ENCODE measurements at regions not wholly inside any gene's neighbourhood (a gene's known extent, or its start where the extent isn't known, plus 50 kb on each side); places are given as distances from the start of the nearest gene placed in this dataset.
"Not testable (repeated sequence)": the region's sequence is repeated elsewhere in the genome, so short reads cannot be mapped to it uniquely, and the experiment has no call there.

DNA sequence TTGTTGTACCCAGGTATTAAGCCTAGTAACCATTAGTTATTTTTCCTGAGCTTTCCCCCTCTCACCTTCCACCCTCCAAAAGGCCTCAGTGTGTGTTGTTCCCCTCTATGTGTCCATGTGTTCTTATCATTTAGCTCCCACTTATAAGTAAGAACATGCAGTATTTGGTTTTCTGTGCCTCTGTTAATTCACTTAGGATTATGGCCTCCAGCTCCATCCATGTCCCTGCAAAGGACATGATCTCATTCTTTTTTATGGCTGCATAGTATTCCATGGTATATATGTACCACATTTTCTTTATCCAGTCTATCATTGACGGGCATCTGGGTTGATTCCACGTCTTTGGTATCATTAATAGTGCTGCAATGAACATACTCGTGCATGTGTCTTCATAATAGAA lies 560.3 kb downstream of the TMEM114 start:
- H3K4me3 Mint-ChIP-seq; H3K9me3 Mint-ChIP-seq; H3K27me3 Mint-ChIP-seq; DNase-seq; H3K4me1 Mint-ChIP-seq; POLR2A ChIA-PET; H3K27ac Mint-ChIP-seq; ATAC-seq (ENCODE audit: low read depth); H3K36me3 Mint-ChIP-seq: not testable (repeated sequence)

DNA sequence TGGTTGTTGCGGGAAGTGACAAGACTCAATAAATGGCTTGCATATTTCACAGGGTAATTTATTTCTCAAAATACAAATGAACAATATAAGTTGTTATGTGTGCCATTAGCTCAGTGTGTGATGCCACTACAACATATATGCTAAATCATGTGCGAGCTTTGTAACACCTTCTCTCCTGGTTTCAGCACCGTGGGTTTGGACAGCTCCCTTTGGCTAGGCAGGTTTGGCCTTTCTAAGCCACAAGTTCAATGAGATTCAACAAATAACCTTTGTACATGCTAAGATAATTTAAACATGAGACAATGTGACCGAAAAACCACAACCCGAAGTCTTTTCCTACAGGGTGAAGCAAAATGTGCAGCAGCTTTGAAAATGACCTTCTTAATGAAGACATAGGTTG lies 563.9 kb downstream of the TMEM114 start:
- no peaks in the 10 kb centered on the region for H3K36me3 Mint-ChIP-seq
- POLR2A ChIA-PET = no interaction called here
- H3K9me3 Mint-ChIP-seq = peaks cover 5% of the 10 kb centered on the region
- no peaks in the 10 kb centered on the region for H3K4me1 Mint-ChIP-seq
- DNase-seq = no peak
- H3K27ac Mint-ChIP-seq = no peak overlapping the region
- no peak overlapping the region for H3K4me3 Mint-ChIP-seq
- H3K27me3 Mint-ChIP-seq = no peaks in the 10 kb centered on the region
- ATAC-seq (ENCODE audit: low read depth) = no peak

DNA sequence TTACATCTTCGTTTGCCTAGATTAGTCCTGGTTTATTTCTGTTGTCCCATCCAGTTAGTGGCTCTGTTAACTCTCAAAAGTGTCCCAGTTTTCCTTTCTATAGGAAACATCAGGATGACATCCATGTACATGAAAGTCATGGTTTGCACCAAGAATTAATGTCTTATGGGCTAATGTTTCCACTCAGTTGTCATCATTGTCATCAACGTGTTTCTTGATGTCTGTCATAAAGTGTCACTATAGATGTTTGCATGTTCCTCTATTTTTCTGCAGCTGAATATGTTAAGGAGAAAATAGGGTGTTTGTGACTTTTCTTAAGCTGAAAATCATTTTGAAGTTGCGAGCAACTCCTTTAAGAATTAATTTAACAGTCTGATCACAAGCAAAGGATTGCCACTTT lies 567.0 kb downstream of the TMEM114 start:
- Mint-ChIP-seq H3K9me3 (peaks cover 6% of the 10 kb centered on the region), H3K36me3 (no peaks in the 10 kb centered on the region), H3K4me1 (no peaks in the 10 kb centered on the region), H3K27ac (no peak overlapping the region), H3K27me3 (no peaks in the 10 kb centered on the region), H3K4me3 (no peak overlapping the region)
- POLR2A ChIA-PET = no interaction called here
- DNase-seq (no peak), ATAC-seq (ENCODE audit: low read depth) (no peak)

GRCh38 chr16:8005096-8005860 lies 585.0 kb downstream of the TMEM114 start:
- no peak overlapping the region for H3K4me3 Mint-ChIP-seq
- ATAC-seq (ENCODE audit: low read depth) (no peak), DNase-seq (no peak)
- no peak overlapping the region for H3K27ac Mint-ChIP-seq
- no peaks in the 10 kb centered on the region for H3K36me3 Mint-ChIP-seq
- no peaks in the 10 kb centered on the region for H3K4me1 Mint-ChIP-seq
- POLR2A ChIA-PET = no interaction called here
- H3K27me3 Mint-ChIP-seq = no peaks in the 10 kb centered on the region
- H3K9me3 Mint-ChIP-seq = peaks cover 6% of the 10 kb centered on the region

DNA sequence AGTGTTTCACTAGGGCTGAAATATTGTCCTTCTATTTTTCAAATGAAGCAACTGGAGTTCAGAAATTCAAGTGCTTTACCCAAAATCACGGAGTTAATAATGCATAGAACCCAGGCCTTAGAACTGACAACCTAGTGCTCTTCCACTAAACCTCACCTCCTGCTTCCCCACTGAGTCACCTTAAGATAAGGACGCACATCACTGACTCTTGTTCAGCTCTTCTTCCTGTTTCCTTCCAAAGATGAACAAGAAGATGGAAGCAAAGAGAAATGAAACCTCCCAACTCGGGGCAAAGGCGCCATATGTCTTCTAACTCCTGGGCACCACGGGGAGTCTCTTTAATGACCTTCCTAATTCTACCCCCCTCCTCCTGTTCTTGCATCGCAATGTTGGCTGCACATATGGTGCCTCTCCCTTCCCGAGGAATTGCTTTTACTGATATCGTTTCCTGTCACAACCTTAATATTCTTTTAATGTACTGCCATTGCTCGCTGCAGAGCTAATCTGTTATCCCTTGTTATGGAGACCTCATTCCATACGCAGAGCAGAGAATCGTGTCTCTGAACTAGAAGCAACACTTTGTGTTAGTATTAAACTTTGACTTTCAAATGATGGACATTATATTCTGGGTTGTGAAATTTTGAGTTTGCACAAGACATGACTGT lies 591.4 kb downstream of the TMEM114 start:
- DNase-seq = no peak
- H3K27ac Mint-ChIP-seq = no peak overlapping the region
- ATAC-seq (ENCODE audit: low read depth) = no peak
- POLR2A ChIA-PET = no interaction called here
- peaks cover 19% of the 10 kb centered on the region for H3K9me3 Mint-ChIP-seq
- H3K4me3 Mint-ChIP-seq = no peak overlapping the region
- no peaks in the 10 kb centered on the region for H3K36me3 Mint-ChIP-seq
- H3K4me1 Mint-ChIP-seq = no peaks in the 10 kb centered on the region
- no peaks in the 10 kb centered on the region for H3K27me3 Mint-ChIP-seq

DNA sequence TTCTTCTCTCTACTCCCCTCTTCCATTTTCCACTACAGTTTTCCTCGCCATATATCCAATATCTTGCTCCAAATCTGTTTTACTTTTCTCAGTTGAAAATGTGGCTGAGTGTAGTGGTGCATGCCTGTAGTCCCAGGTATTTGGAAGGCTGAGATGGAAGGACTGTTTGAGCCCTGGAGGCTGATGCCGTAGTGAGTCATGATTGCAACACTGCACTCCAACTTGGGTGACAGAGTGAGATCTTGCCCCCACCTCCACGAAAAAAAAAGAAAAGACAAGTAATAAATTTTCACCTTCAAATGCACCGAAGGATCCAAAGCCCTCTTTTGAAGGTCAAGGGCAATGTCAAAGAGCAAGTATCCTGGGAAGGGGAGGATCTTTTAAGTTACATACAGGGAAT lies 592.3 kb downstream of the TMEM114 start:
- no peaks in the 10 kb centered on the region for H3K36me3 Mint-ChIP-seq
- H3K4me3 Mint-ChIP-seq = no peak overlapping the region
- no peak for DNase-seq
- H3K27me3 Mint-ChIP-seq = no peaks in the 10 kb centered on the region
- no peak overlapping the region for H3K27ac Mint-ChIP-seq
- H3K4me1 Mint-ChIP-seq = no peaks in the 10 kb centered on the region
- ATAC-seq (ENCODE audit: low read depth) = no peak
- POLR2A ChIA-PET = no interaction called here
- H3K9me3 Mint-ChIP-seq = peaks cover 20% of the 10 kb centered on the region

DNA sequence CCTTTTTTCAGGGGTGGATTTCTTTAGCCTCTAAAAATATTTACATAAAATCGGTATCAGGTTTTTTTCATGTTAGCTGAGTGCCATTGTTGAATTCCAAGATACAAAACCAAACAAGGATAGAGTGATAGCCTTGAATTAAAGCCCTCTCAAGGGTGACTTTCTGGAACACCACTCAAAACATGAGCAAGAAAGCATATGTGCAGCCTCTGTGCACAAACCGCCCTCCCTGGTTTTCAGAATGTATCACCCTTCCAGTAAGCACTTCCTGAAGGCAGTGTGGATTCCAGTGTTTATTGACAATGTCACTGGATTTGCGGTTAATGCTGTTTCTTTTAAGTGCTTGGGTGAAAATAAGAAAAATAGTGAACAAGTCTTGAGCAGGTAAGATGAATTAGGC lies 597.7 kb downstream of the TMEM114 start:
- Mint-ChIP-seq H3K36me3 (no peaks in the 10 kb centered on the region), H3K4me1 (no peaks in the 10 kb centered on the region), H3K4me3 (no peak overlapping the region), H3K27me3 (no peaks in the 10 kb centered on the region), H3K27ac (no peak overlapping the region), H3K9me3 (peaks cover 13% of the 10 kb centered on the region)
- POLR2A ChIA-PET = no interaction called here
- DNase-seq (no peak), ATAC-seq (ENCODE audit: low read depth) (no peak)

DNA sequence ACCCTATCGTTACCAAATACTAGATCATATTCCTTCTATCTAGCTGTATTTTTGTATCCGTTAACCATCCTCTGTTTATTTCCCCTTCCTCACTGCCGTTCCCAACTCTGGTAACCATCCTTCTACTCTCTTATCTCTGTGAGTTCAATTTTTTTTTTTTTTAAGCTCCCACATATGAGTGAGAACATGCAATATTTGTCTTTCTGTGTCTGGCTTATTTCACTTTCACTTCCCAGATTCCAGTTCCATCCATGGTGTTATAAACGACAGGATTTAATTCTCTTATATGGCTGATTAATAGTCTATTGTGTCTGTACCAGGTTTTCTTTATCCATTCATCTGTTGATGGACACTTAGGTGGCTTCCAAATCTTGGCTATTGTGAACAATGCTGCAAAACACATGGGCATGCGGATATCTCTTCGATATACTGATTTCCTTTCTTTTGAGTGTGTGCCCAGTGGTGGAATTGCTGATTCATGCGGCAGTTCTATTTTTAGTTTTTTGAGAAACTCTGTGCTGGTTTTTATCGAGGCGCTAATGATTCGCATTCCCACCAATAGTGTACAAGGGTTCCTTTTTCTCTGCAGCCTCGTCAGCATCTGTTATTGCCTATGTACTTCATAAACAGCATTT lies 599.6 kb downstream of the TMEM114 start:
- Mint-ChIP-seq H3K9me3 (peaks cover 12% of the 10 kb centered on the region), H3K4me3 (no peak overlapping the region)
- POLR2A ChIA-PET = no interaction called here

DNA sequence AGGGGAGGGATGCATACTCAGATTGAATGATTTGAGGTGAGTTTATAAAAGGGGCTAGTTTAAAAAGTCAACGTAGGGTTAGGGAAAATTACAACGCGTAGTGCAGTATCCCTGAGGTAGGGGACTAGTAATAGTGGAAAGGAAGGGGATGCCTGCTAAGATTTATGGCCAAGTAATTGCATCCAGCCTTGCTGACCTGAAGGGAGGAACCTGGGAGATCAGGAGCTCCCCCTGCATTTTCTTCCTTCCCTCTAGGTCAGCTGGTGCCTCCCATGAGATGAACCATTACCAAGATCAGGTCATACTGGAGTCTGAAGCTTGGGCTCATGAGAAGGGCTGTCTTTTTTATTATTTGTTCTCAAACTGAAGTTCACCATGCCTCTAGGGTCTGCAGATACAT lies 606.6 kb downstream of the TMEM114 start:
- Mint-ChIP-seq H3K4me1 (no peaks in the 10 kb centered on the region), H3K4me3 (no peak overlapping the region), H3K36me3 (no peaks in the 10 kb centered on the region), H3K9me3 (peaks cover 8% of the 10 kb centered on the region), H3K27me3 (no peaks in the 10 kb centered on the region), H3K27ac (no peak overlapping the region)
- POLR2A ChIA-PET = no interaction called here
- ATAC-seq (ENCODE audit: low read depth) (no peak), DNase-seq (no peak)

More for the DNA sequence above, 599.6 kb downstream of the TMEM114 start:
- Mint-ChIP-seq H3K27ac (no peak overlapping the region), H3K36me3 (no peaks in the 10 kb centered on the region), H3K4me1 (no peaks in the 10 kb centered on the region), H3K27me3 (no peaks in the 10 kb centered on the region)
- no peak for DNase-seq
- ATAC-seq (ENCODE audit: low read depth) = no peak

- DNase-seq (no peak), ATAC-seq (ENCODE audit: low read depth) (no peak)
- Mint-ChIP-seq H3K4me3 (no peak overlapping the region), H3K27me3 (no peaks in the 10 kb centered on the region), H3K36me3 (no peaks in the 10 kb centered on the region), H3K9me3 (peaks cover 1% of the 10 kb centered on the region), H3K27ac (no peak overlapping the region), H3K4me1 (no peaks in the 10 kb centered on the region)
- POLR2A ChIA-PET = no interaction called here
Measured at GRCh38 chr16:7980133-7980483, 610.2 kb downstream of the TMEM114 start.

DNA sequence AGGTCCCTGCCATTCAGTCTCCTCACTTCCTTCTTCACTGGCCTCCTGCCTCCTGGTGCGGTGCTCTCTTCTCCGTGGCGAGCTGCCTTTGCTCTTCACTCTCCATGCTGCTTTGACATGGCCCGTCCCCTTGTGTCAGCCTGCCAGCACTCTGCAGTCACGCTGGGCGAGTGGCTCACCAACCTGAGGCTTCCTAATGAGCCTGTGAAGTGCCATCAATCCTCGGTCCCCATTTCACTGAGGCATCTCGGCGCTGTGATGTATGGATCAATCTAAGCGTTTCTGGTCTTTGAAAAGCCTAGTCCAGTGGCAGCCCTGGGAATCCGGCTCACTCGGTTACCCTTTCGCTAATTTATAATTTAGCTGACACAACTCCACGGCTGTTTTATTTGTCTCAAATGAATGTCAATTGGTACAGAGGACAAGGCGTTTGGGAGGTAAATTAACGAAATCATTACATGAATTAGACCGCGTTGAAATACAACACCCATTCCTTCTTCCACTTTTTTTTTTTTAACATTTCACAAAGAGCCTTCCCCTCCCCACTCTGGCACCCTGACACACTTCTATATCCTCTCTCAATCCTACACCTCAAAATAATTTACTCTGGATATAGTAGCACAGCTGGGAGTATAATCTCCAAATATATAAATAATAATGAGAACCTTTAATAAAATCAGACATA lies 610.7 kb downstream of the TMEM114 start:
- DNase-seq (no peak), ATAC-seq (ENCODE audit: low read depth) (no peak)
- H3K27ac Mint-ChIP-seq = no peak overlapping the region
- POLR2A ChIA-PET = no interaction called here
- H3K4me1 Mint-ChIP-seq = no peaks in the 10 kb centered on the region
- H3K36me3 Mint-ChIP-seq = no peaks in the 10 kb centered on the region
- H3K27me3 Mint-ChIP-seq = no peaks in the 10 kb centered on the region
- no peak overlapping the region for H3K4me3 Mint-ChIP-seq
- peaks cover 3% of the 10 kb centered on the region for H3K9me3 Mint-ChIP-seq

GRCh38 chr16:7976563-7976962 lies 613.7 kb downstream of the TMEM114 start:
- peaks cover 10% of the 10 kb centered on the region for H3K9me3 Mint-ChIP-seq
- no peak for DNase-seq
- ATAC-seq (ENCODE audit: low read depth) = no peak
- POLR2A ChIA-PET = no interaction called here
- no peaks in the 10 kb centered on the region for H3K4me1 Mint-ChIP-seq
- no peak overlapping the region for H3K4me3 Mint-ChIP-seq
- H3K36me3 Mint-ChIP-seq = no peaks in the 10 kb centered on the region
- no peak overlapping the region for H3K27ac Mint-ChIP-seq
- no peaks in the 10 kb centered on the region for H3K27me3 Mint-ChIP-seq

GRCh38 chr16:7976125-7976524 lies 614.2 kb downstream of the TMEM114 start:
- DNase-seq (no peak), ATAC-seq (ENCODE audit: low read depth) (no peak)
- POLR2A ChIA-PET = no interaction called here
- Mint-ChIP-seq H3K27ac (no peak overlapping the region), H3K4me1 (no peaks in the 10 kb centered on the region), H3K4me3 (no peak overlapping the region), H3K9me3 (peaks cover 10% of the 10 kb centered on the region), H3K36me3 (no peaks in the 10 kb centered on the region), H3K27me3 (no peaks in the 10 kb centered on the region)

Data from activated naive CD8-positive, alpha-beta T cell treated with anti-CD3 and anti-CD28 coated beads, Interleukin-2, amount 10 ng/mL, durations not matched to agents 7 days and 5 days (primary cell).